Cardiac muscle cell (in vitro differentiated cells and primary cell): ENCODE measurements at regions not wholly inside any gene's neighbourhood (a gene's known extent, or its start where the extent isn't known, plus 50 kb on each side); places are given as distances from the start of the nearest gene placed in this dataset.

Source experiments
- DNase-seq, 2 donors: peaks; one replicate each; pipeline versions ENCODE4 v3.0.0 to v3.0.0-alpha.2; 2010 to 2017; ENCODE audit warnings: low read depth in 1 of 2, low spot score in 1 of 2
- H3K27ac ChIP-seq: fragments of 200-600 bp; sonication (generic); 2 replicates; pipeline ENCODE4 v1.5.1; 2016
- H3K27me3 ChIP-seq: fragments of 200-600 bp; sonication (generic); 2 replicates; pipeline ENCODE4 v1.6.0; 2016; ENCODE audit warnings: control low read depth
- H3K36me3 ChIP-seq: fragments of 200-600 bp; sonication (generic); 2 replicates; pipeline ENCODE4 v1.5.1; 2016; ENCODE audit warnings: control low read depth
- H3K4me1 ChIP-seq: fragments of 200-600 bp; sonication (generic); 2 replicates; pipeline ENCODE4 v1.8.1; 2017; ENCODE audit warnings: low read depth, mild to moderate bottlenecking, mixed run types
- H3K4me3 ChIP-seq: fragments of 200-600 bp; sonication (generic); 2 replicates; pipeline ENCODE4 v1.5.1; 2016; ENCODE audit warnings: mild to moderate bottlenecking
- H3K9me3 ChIP-seq: fragments of 200-600 bp; sonication (generic); 2 replicates; pipeline ENCODE4 v1.5.1; 2017; ENCODE audit warnings: low read depth, mild to moderate bottlenecking, control low read depth
- CTCF ChIP-seq: IDR thresholded peaks from 2 replicates; pipeline ENCODE4 v1.5.1; 2012; ENCODE audit warnings: low read depth, mild to moderate bottlenecking, low read length

DNA sequence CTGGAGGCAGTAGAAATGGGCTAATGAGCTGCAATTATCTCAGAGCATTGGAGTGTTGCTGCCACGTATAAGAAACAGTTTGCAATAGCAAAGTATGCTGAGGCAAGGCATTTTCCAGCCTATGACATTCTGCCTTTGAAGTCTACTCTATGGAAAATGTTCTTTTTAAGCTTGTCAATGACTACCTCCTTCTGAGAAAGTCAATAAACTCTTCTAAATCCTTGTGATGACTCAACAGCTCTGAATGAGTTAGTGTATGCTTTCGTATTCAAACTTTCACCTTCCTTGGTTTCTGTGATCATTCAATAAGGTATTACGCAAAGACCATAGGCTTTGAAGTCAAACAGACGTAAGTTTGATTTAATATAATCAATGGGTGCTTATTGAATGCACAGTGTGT is 111.2 kb downstream of the CAPZA3 start:
- Histone ChIP-seq H3K27me3 (no peaks in the 10 kb centered on the region), H3K27ac (no peak overlapping the region), H3K4me1 (peaks cover 13% of the 10 kb centered on the region), H3K36me3 (no peaks in the 10 kb centered on the region), H3K4me3 (no peak overlapping the region), H3K9me3 (no peaks in the 10 kb centered on the region)
- no peak for TF ChIP-seq CTCF
- DNase-seq, result no peak

DNA sequence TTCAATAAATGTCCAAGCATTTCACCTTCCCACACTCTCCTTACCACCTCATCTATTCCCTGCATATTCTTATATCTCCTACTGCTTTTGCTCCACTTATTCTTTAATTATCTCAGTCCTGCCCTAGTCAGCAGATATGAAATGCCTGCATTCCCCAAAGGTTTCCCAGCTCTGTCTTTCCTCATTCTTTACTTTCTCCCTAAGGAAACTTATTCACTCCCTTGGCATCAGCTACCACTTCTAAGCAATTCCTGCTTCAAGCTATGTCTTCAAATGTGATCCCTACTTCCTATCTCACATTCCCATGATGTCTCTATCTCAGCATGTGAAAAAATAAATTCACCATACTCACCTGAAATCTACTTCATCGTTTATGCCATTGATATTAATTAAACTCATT is 111.8 kb downstream of the CAPZA3 start:
- Histone ChIP-seq H3K36me3 (no peaks in the 10 kb centered on the region), H3K27ac (no peak overlapping the region), H3K9me3 (no peaks in the 10 kb centered on the region), H3K4me3 (no peak overlapping the region), H3K27me3 (no peaks in the 10 kb centered on the region), H3K4me1 (peaks cover 13% of the 10 kb centered on the region)
- no peak for TF ChIP-seq CTCF
- no peak for DNase-seq

GRCh38 chr12:18850752-18851151 is 112.8 kb downstream of the CAPZA3 start:
- no peak for TF ChIP-seq CTCF
- Histone ChIP-seq H3K27ac (no peak overlapping the region), H3K27me3 (no peaks in the 10 kb centered on the region), H3K9me3 (no peaks in the 10 kb centered on the region), H3K4me3 (no peak overlapping the region), H3K36me3 (no peaks in the 10 kb centered on the region), H3K4me1 (peaks cover 13% of the 10 kb centered on the region)
- DNase-seq, result no peak

DNA sequence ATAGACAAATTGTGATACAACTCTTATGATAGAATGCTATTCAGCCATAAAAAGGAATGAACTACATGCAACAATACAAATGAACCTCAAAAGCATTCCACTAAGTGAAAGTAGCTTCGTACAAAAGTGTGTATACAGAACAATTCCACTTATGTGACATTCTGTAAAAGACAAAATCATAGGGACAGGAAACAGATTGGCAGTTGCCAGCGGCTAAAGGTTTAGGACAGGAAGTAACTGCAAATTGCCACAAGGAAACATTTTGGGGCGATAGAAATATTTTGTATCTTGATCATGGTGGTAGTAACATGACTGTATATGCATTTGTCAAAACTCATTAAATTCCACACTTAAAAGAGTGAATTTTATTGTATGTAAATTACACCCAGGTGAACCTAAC is 113.4 kb downstream of the CAPZA3 start:
- no peaks in the 10 kb centered on the region for H3K36me3 ChIP-seq
- TF ChIP-seq CTCF, result no peak

DNA sequence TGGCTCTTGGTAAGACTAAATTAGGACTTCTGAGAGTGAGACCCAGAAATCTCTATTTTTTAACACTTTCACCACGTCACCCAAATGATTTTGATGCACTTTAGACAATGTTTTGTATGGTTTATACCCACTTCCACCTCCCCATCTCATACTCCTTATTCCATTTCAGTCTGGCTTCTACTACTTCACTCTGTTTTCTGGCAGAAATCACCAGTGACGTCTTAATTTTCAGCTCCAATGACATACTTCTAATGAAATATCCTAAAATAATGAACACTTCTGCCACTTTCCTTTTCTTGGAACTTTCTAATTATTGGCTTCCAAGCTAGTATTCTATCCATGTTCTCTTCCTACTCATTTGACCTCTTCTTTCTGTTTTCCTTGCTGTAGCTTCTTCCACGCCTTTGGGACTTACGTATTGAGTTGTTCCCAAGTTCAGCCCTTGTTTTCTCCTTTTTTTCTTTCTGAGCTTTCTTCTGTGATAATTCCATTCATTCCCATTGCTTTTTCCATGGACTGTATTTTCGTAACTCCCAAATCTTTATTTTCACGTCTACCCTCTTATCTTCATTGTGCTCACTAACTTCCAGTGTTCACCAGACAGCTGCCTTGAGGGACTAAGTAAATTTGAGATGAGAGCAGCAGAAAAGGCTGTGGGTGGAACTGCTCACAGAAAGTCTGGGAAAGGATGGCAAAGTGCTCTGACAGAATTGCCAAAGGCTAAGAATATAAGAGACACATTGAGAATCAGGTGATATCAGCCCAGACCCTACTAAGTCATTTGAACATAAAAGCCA is 115.8 kb downstream of the CAPZA3 start:
- no peaks in the 10 kb centered on the region for H3K36me3 ChIP-seq
- H3K9me3 ChIP-seq, result no peaks in the 10 kb centered on the region
- no peak overlapping the region for H3K4me3 ChIP-seq
- no peak for TF ChIP-seq CTCF
- peaks cover 16% of the 10 kb centered on the region for H3K4me1 ChIP-seq
- no peaks in the 10 kb centered on the region for H3K27me3 ChIP-seq
- no peak overlapping the region for H3K27ac ChIP-seq
- no peak for DNase-seq

More for the DNA sequence above, 113.4 kb downstream of the CAPZA3 start:
- Histone ChIP-seq H3K4me3 (no peak overlapping the region), H3K4me1 (peaks cover 13% of the 10 kb centered on the region), H3K9me3 (no peaks in the 10 kb centered on the region), H3K27me3 (no peaks in the 10 kb centered on the region), H3K27ac (no peak overlapping the region)
- DNase-seq, result no peak

DNA sequence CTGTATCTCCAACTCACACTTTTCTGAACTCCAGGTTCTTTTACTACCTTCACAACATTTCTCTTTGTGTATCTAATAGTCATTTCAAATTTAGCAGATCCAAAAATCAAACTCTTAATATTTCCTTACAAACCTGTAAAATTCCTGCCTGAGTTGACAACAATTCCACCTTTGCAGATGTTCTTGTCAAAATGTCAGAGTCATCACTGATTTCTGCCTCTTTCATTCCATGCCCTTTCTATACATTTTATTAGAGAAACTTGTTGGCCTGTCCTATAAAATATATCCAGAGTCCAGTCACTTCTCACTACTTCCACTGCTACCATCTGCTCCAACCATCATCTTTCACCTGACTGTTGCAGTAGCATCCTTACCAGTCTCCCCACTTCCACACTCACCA is 119.7 kb downstream of the CAPZA3 start:
- Histone ChIP-seq H3K36me3 (no peaks in the 10 kb centered on the region), H3K27me3 (no peaks in the 10 kb centered on the region), H3K4me1 (peaks cover 11% of the 10 kb centered on the region), H3K9me3 (no peaks in the 10 kb centered on the region), H3K27ac (no peak overlapping the region), H3K4me3 (no peak overlapping the region)
- TF ChIP-seq CTCF, result no peak
- DNase-seq, result no peak
